ENCODE measurements at regions not wholly inside any gene's neighbourhood (a gene's known extent, or its start where the extent isn't known, plus 50 kb on each side); places are given as distances from the start of the nearest gene placed in this dataset.
A peak's percentile ranks its signal among the peaks of the same experiment; 100 is the strongest.

- POLR2A ChIA-PET (ENCODE audit: low non-redundant PET): no interaction called here
Measured at GRCh38 chr10:3895045-3895631, 110.1 kb upstream of the KLF6 start.

GRCh38 chr10:3893901-3894563 is 109.0 kb upstream of the KLF6 start:
- no peak for TF ChIP-seq CTCF (conservative IDR thresholded peaks at IDR 0.05; ENCODE audit: low read depth)
- H3K27ac ChIP-seq: peak overlapping the region; percentile 69
- no peak for DNase-seq (ENCODE audit: low spot score)
- POLR2A ChIA-PET (ENCODE audit: low non-redundant PET): no interaction called here
- CTCF ChIA-PET: no interaction called here

More at GRCh38 chr10:3895045-3895631, 110.1 kb upstream of the KLF6 start:
- no peak for TF ChIP-seq CTCF (conservative IDR thresholded peaks at IDR 0.05; ENCODE audit: low read depth)
- CTCF ChIA-PET: no interaction called here
- no peak for DNase-seq (ENCODE audit: low spot score)
- peak overlapping the region; percentile 69 for H3K27ac ChIP-seq

- no peak for TF ChIP-seq CTCF (conservative IDR thresholded peaks at IDR 0.05; ENCODE audit: low read depth)
- ChIA-PET CTCF (interaction anchor here (0.6 kb wide), 2 partner anchors 38 to 657 kb away, joined by 3 read pairs; no protein-coding TSS in a partner anchor), POLR2A (ENCODE audit: low non-redundant PET) (no interaction called here)
- DNase-seq (ENCODE audit: low spot score): no peak
- no peak overlapping the region for H3K27ac ChIP-seq
Measured at GRCh38 chr10:3892440-3893425, 107.7 kb upstream of the KLF6 start.

- TF ChIP-seq CTCF (conservative IDR thresholded peaks at IDR 0.05; ENCODE audit: low read depth): no peak
- no peak overlapping the region for H3K27ac ChIP-seq
- ChIA-PET CTCF (no interaction called here), POLR2A (ENCODE audit: low non-redundant PET) (no interaction called here)
- DNase-seq (ENCODE audit: low spot score): no peak
Measured at GRCh38 chr10:3891396-3891795, 106.4 kb upstream of the KLF6 start.

GRCh38 chr10:3890602-3891352 is 105.8 kb upstream of the KLF6 start:
- TF ChIP-seq CTCF (conservative IDR thresholded peaks at IDR 0.05; ENCODE audit: low read depth): no peak
- POLR2A ChIA-PET (ENCODE audit: low non-redundant PET): interaction anchor here (1.7 kb wide), 1 partner anchor 105 kb away, joined by 3 read pairs; no protein-coding TSS in a partner anchor
- H3K27ac ChIP-seq: no peak overlapping the region
- DNase-seq (ENCODE audit: low spot score): no peak
- CTCF ChIA-PET: no interaction called here

Measured in RWPE1 (cell line).